ENCODE measurements at regions not wholly inside any gene's neighbourhood (a gene's known extent, or its start where the extent isn't known, plus 50 kb on each side); places are given as distances from the start of the nearest gene placed in this dataset.

- H3K4me3 Mint-ChIP-seq = no peak overlapping the region
- H3K4me1 Mint-ChIP-seq = no peaks in the 10 kb centered on the region
- H3K27me3 Mint-ChIP-seq = no peaks in the 10 kb centered on the region
- no peak for DNase-seq (ENCODE audit: low spot score in 2 of 2)
- H3K27ac Mint-ChIP-seq (ENCODE audit: low read depth) = no peak overlapping the region
- H3K36me3 Mint-ChIP-seq (ENCODE audit: insufficient read depth) = no peaks in the 10 kb centered on the region
- H3K9me3 Mint-ChIP-seq = peaks cover 18% of the 10 kb centered on the region
- ATAC-seq (replicated peaks; ENCODE audit: extremely low read depth, poor library complexity, severe bottlenecking) = no peak
Measured at GRCh38 chr4:179607003-179607402, 2164.8 kb upstream of the AGA start.

- Mint-ChIP-seq H3K4me1 (no peaks in the 10 kb centered on the region), H3K27ac (ENCODE audit: low read depth) (no peak overlapping the region), H3K4me3 (no peak overlapping the region), H3K36me3 (ENCODE audit: insufficient read depth) (no peaks in the 10 kb centered on the region), H3K9me3 (peaks cover 6% of the 10 kb centered on the region), H3K27me3 (no peaks in the 10 kb centered on the region)
- no peak for ATAC-seq (replicated peaks; ENCODE audit: extremely low read depth, poor library complexity, severe bottlenecking)
- DNase-seq (ENCODE audit: low spot score in 2 of 2) = no peak
Measured at GRCh38 chr4:179615704-179616103, 2173.5 kb upstream of the AGA start.

- ATAC-seq (replicated peaks; ENCODE audit: extremely low read depth, poor library complexity, severe bottlenecking) = no peak
- Mint-ChIP-seq H3K36me3 (ENCODE audit: insufficient read depth) (no peaks in the 10 kb centered on the region), H3K9me3 (peaks cover 6% of the 10 kb centered on the region), H3K4me3 (no peak overlapping the region), H3K27me3 (no peaks in the 10 kb centered on the region), H3K4me1 (no peaks in the 10 kb centered on the region), H3K27ac (ENCODE audit: low read depth) (no peak overlapping the region)
- no peak for DNase-seq (ENCODE audit: low spot score in 2 of 2)
Measured at GRCh38 chr4:179618966-179619365, 2176.7 kb upstream of the AGA start.

- Mint-ChIP-seq H3K27me3 (no peaks in the 10 kb centered on the region), H3K27ac (ENCODE audit: low read depth) (no peak overlapping the region), H3K36me3 (ENCODE audit: insufficient read depth) (no peaks in the 10 kb centered on the region), H3K4me1 (no peaks in the 10 kb centered on the region), H3K9me3 (no peaks in the 10 kb centered on the region), H3K4me3 (no peak overlapping the region)
- no peak for ATAC-seq (replicated peaks; ENCODE audit: extremely low read depth, poor library complexity, severe bottlenecking)
- no peak for DNase-seq (ENCODE audit: low spot score in 2 of 2)
Measured at GRCh38 chr4:179624768-179625181, 2182.5 kb upstream of the AGA start.

GRCh38 chr4:179625406-179625805 lies 2183.2 kb upstream of the AGA start:
- DNase-seq (ENCODE audit: low spot score in 2 of 2) = no peak
- no peak for ATAC-seq (replicated peaks; ENCODE audit: extremely low read depth, poor library complexity, severe bottlenecking)
- no peaks in the 10 kb centered on the region for H3K27me3 Mint-ChIP-seq
- no peaks in the 10 kb centered on the region for H3K36me3 Mint-ChIP-seq (ENCODE audit: insufficient read depth)
- no peak overlapping the region for H3K4me3 Mint-ChIP-seq
- H3K4me1 Mint-ChIP-seq = no peaks in the 10 kb centered on the region
- no peak overlapping the region for H3K27ac Mint-ChIP-seq (ENCODE audit: low read depth)
- no peaks in the 10 kb centered on the region for H3K9me3 Mint-ChIP-seq

- H3K4me1 Mint-ChIP-seq = no peaks in the 10 kb centered on the region
- H3K27ac Mint-ChIP-seq (ENCODE audit: low read depth) = no peak overlapping the region
- DNase-seq (ENCODE audit: low spot score in 2 of 2) (no peak), ATAC-seq (replicated peaks; ENCODE audit: extremely low read depth, poor library complexity, severe bottlenecking) (no peak)
- no peaks in the 10 kb centered on the region for H3K9me3 Mint-ChIP-seq
- no peak overlapping the region for H3K4me3 Mint-ChIP-seq
- no peaks in the 10 kb centered on the region for H3K27me3 Mint-ChIP-seq
- H3K36me3 Mint-ChIP-seq (ENCODE audit: insufficient read depth) = no peaks in the 10 kb centered on the region
Measured at GRCh38 chr4:179626687-179627086, 2184.4 kb upstream of the AGA start.

GRCh38 chr4:179631321-179631720 lies 2189.1 kb upstream of the AGA start:
- ATAC-seq (replicated peaks; ENCODE audit: extremely low read depth, poor library complexity, severe bottlenecking) = no peak
- peaks cover 5% of the 10 kb centered on the region for H3K9me3 Mint-ChIP-seq
- H3K27me3 Mint-ChIP-seq = no peaks in the 10 kb centered on the region
- H3K36me3 Mint-ChIP-seq (ENCODE audit: insufficient read depth) = no peaks in the 10 kb centered on the region
- no peak for DNase-seq (ENCODE audit: low spot score in 2 of 2)
- H3K4me1 Mint-ChIP-seq = no peaks in the 10 kb centered on the region
- H3K4me3 Mint-ChIP-seq = no peak overlapping the region
- no peak overlapping the region for H3K27ac Mint-ChIP-seq (ENCODE audit: low read depth)

- Mint-ChIP-seq H3K27me3 (no peaks in the 10 kb centered on the region), H3K36me3 (ENCODE audit: insufficient read depth) (no peaks in the 10 kb centered on the region), H3K27ac (ENCODE audit: low read depth) (no peak overlapping the region), H3K9me3 (peaks cover 5% of the 10 kb centered on the region), H3K4me1 (no peaks in the 10 kb centered on the region), H3K4me3 (no peak overlapping the region)
- ATAC-seq (replicated peaks; ENCODE audit: extremely low read depth, poor library complexity, severe bottlenecking) = no peak
- no peak for DNase-seq (ENCODE audit: low spot score in 2 of 2)
Measured at GRCh38 chr4:179634862-179635261, 2192.6 kb upstream of the AGA start.

- ATAC-seq (replicated peaks; ENCODE audit: extremely low read depth, poor library complexity, severe bottlenecking) = no peak
- Mint-ChIP-seq H3K4me3 (no peak overlapping the region), H3K27ac (ENCODE audit: low read depth) (no peak overlapping the region)
Measured at GRCh38 chr4:179662522-179662921, 2220.3 kb upstream of the AGA start.

GRCh38 chr4:179663641-179664429 lies 2221.6 kb upstream of the AGA start:
- Mint-ChIP-seq H3K9me3 (peaks cover 18% of the 10 kb centered on the region), H3K27ac (ENCODE audit: low read depth) (no peak overlapping the region), H3K36me3 (ENCODE audit: insufficient read depth) (no peaks in the 10 kb centered on the region), H3K27me3 (no peaks in the 10 kb centered on the region), H3K4me3 (no peak overlapping the region), H3K4me1 (no peaks in the 10 kb centered on the region)
- ATAC-seq (replicated peaks; ENCODE audit: extremely low read depth, poor library complexity, severe bottlenecking) (no peak), DNase-seq (ENCODE audit: low spot score in 2 of 2) (no peak)

More at GRCh38 chr4:179662522-179662921, 2220.3 kb upstream of the AGA start:
- no peak for DNase-seq (ENCODE audit: low spot score in 2 of 2)
- Mint-ChIP-seq H3K9me3 (peaks cover 18% of the 10 kb centered on the region), H3K36me3 (ENCODE audit: insufficient read depth) (no peaks in the 10 kb centered on the region), H3K4me1 (no peaks in the 10 kb centered on the region), H3K27me3 (no peaks in the 10 kb centered on the region)

- ATAC-seq (replicated peaks; ENCODE audit: extremely low read depth, poor library complexity, severe bottlenecking) (no peak), DNase-seq (ENCODE audit: low spot score in 2 of 2) (no peak)
- H3K9me3 Mint-ChIP-seq = peaks cover 18% of the 10 kb centered on the region
- no peaks in the 10 kb centered on the region for H3K36me3 Mint-ChIP-seq (ENCODE audit: insufficient read depth)
- no peaks in the 10 kb centered on the region for H3K4me1 Mint-ChIP-seq
- H3K27ac Mint-ChIP-seq (ENCODE audit: low read depth) = no peak overlapping the region
- no peak overlapping the region for H3K4me3 Mint-ChIP-seq
- no peaks in the 10 kb centered on the region for H3K27me3 Mint-ChIP-seq
Measured at GRCh38 chr4:179664430-179665027, 2222.3 kb upstream of the AGA start.

GRCh38 chr4:179666226-179666625 lies 2224.0 kb upstream of the AGA start:
- H3K36me3 Mint-ChIP-seq (ENCODE audit: insufficient read depth) = no peaks in the 10 kb centered on the region
- no peaks in the 10 kb centered on the region for H3K4me1 Mint-ChIP-seq
- H3K9me3 Mint-ChIP-seq = peaks cover 9% of the 10 kb centered on the region
- DNase-seq (ENCODE audit: low spot score in 2 of 2) (no peak), ATAC-seq (replicated peaks; ENCODE audit: extremely low read depth, poor library complexity, severe bottlenecking) (no peak)
- no peaks in the 10 kb centered on the region for H3K27me3 Mint-ChIP-seq
- no peak overlapping the region for H3K4me3 Mint-ChIP-seq
- H3K27ac Mint-ChIP-seq (ENCODE audit: low read depth) = no peak overlapping the region

GRCh38 chr4:179671609-179672008 lies 2229.4 kb upstream of the AGA start:
- Mint-ChIP-seq H3K27me3 (no peaks in the 10 kb centered on the region), H3K4me1 (no peaks in the 10 kb centered on the region), H3K27ac (ENCODE audit: low read depth) (no peak overlapping the region), H3K9me3 (peaks cover 5% of the 10 kb centered on the region), H3K4me3 (no peak overlapping the region), H3K36me3 (ENCODE audit: insufficient read depth) (no peaks in the 10 kb centered on the region)
- ATAC-seq (replicated peaks; ENCODE audit: extremely low read depth, poor library complexity, severe bottlenecking) = no peak
- DNase-seq (ENCODE audit: low spot score in 2 of 2) = no peak

All from central memory CD8-positive, alpha-beta T cell (primary cell).